HUES48 (cell line): ENCODE measurements at regions not wholly inside any gene's neighbourhood (a gene's known extent, or its start where the extent isn't known, plus 50 kb on each side); places are given as distances from the start of the nearest gene placed in this dataset.

ENCODE experiments used
- H3K27ac ChIP-seq: one replicate; pipeline ENCODE4 v1.7.0; 2013; ENCODE audit warnings: low read depth, low read length, inconsistent platforms
- H3K27me3 ChIP-seq: 2 replicates; pipeline ENCODE4 v1.6.1; 2013; ENCODE audit warnings: mild to moderate bottlenecking, low read length; ENCODE audit not compliant: control insufficient read depth, insufficient read depth
- H3K36me3 ChIP-seq: 2 replicates; pipeline ENCODE4 v1.6.1; 2013; ENCODE audit warnings: low read length; ENCODE audit not compliant: control insufficient read depth, insufficient read depth
- H3K4me1 ChIP-seq: 2 replicates; pipeline ENCODE4 v1.6.1; 2013; ENCODE audit warnings: mild to moderate bottlenecking, low read length; ENCODE audit not compliant: control insufficient read depth, insufficient read depth
- H3K4me3 ChIP-seq: 2 replicates; pipeline ENCODE4 v1.5.1; 2013; ENCODE audit warnings: mild to moderate bottlenecking, low read depth, low read length
- H3K9ac ChIP-seq: 2 replicates; pipeline ENCODE4 v1.6.1; 2013; ENCODE audit warnings: mild to moderate bottlenecking, low read depth, low read length, moderate library complexity
- H3K9me3 ChIP-seq: 2 replicates; pipeline ENCODE4 v1.6.1; 2013; ENCODE audit warnings: low read length; ENCODE audit not compliant: control insufficient read depth, insufficient read depth

- H3K4me3 ChIP-seq: no peak overlapping the region
- no peak overlapping the region for H3K9ac ChIP-seq
- no peaks in the 10 kb centered on the region for H3K9me3 ChIP-seq
- H3K36me3 ChIP-seq: no peaks in the 10 kb centered on the region
- H3K4me1 ChIP-seq: peaks cover 6% of the 10 kb centered on the region; the same call in 1 of the 2 replicates
- H3K27me3 ChIP-seq: no peaks in the 10 kb centered on the region
- H3K27ac ChIP-seq: no peak overlapping the region
These were observed 276.1 kb upstream of the LMO3 start for GRCh38 chr12:16881986-16882570.

- Histone ChIP-seq H3K27ac (no peak overlapping the region), H3K9ac (no peak overlapping the region; the same call in 1 of the 2 replicates), H3K4me3 (no peak overlapping the region), H3K4me1 (peaks cover 6% of the 10 kb centered on the region; the same call in 1 of the 2 replicates), H3K9me3 (no peaks in the 10 kb centered on the region), H3K27me3 (no peaks in the 10 kb centered on the region), H3K36me3 (no peaks in the 10 kb centered on the region)
These were observed 274.9 kb upstream of the LMO3 start for GRCh38 chr12:16880864-16881285.

GRCh38 chr12:16870845-16871244, 264.9 kb upstream of the LMO3 start:
- Histone ChIP-seq H3K27ac (no peak overlapping the region), H3K27me3 (no peaks in the 10 kb centered on the region), H3K9ac (no peak overlapping the region), H3K4me1 (no peaks in the 10 kb centered on the region), H3K9me3 (no peaks in the 10 kb centered on the region), H3K36me3 (no peaks in the 10 kb centered on the region), H3K4me3 (no peak overlapping the region)

- Histone ChIP-seq H3K9ac (no peak overlapping the region), H3K9me3 (no peaks in the 10 kb centered on the region), H3K36me3 (no peaks in the 10 kb centered on the region), H3K27ac (no peak overlapping the region), H3K4me3 (no peak overlapping the region), H3K4me1 (no peaks in the 10 kb centered on the region), H3K27me3 (no peaks in the 10 kb centered on the region)
These were observed 257.8 kb upstream of the LMO3 start for GRCh38 chr12:16863742-16864141.

GRCh38 chr12:16857456-16857923, 251.5 kb upstream of the LMO3 start:
- Histone ChIP-seq H3K4me1 (peaks cover 6% of the 10 kb centered on the region; the same call in 1 of the 2 replicates), H3K36me3 (no peaks in the 10 kb centered on the region), H3K4me3 (no peak overlapping the region), H3K9me3 (no peaks in the 10 kb centered on the region), H3K9ac (no peak overlapping the region), H3K27me3 (no peaks in the 10 kb centered on the region), H3K27ac (no peak overlapping the region)

- Histone ChIP-seq H3K9me3 (no peaks in the 10 kb centered on the region), H3K27me3 (no peaks in the 10 kb centered on the region), H3K36me3 (no peaks in the 10 kb centered on the region), H3K27ac (no peak overlapping the region), H3K9ac (no peak overlapping the region), H3K4me1 (peaks cover 6% of the 10 kb centered on the region; the same call in 1 of the 2 replicates), H3K4me3 (no peak overlapping the region)
These were observed 248.5 kb upstream of the LMO3 start for GRCh38 chr12:16854465-16854864.

- Histone ChIP-seq H3K4me1 (no peaks in the 10 kb centered on the region), H3K36me3 (no peaks in the 10 kb centered on the region), H3K27ac (no peak overlapping the region), H3K4me3 (no peak overlapping the region), H3K9me3 (no peaks in the 10 kb centered on the region), H3K27me3 (no peaks in the 10 kb centered on the region), H3K9ac (no peak overlapping the region)
These were observed 243.5 kb upstream of the LMO3 start for GRCh38 chr12:16849473-16849872.

GRCh38 chr12:16844875-16845274, 238.9 kb upstream of the LMO3 start:
- Histone ChIP-seq H3K9ac (no peak overlapping the region), H3K9me3 (no peaks in the 10 kb centered on the region), H3K27me3 (no peaks in the 10 kb centered on the region), H3K4me1 (no peaks in the 10 kb centered on the region), H3K4me3 (no peak overlapping the region), H3K27ac (no peak overlapping the region), H3K36me3 (no peaks in the 10 kb centered on the region)

GRCh38 chr12:16833376-16834015, 227.5 kb upstream of the LMO3 start:
- Histone ChIP-seq H3K9me3 (no peaks in the 10 kb centered on the region), H3K9ac (no peak overlapping the region), H3K36me3 (no peaks in the 10 kb centered on the region), H3K27me3 (no peaks in the 10 kb centered on the region), H3K4me1 (peaks cover 25% of the 10 kb centered on the region), H3K27ac (no peak overlapping the region), H3K4me3 (no peak overlapping the region)

GRCh38 chr12:16828891-16829290, 222.9 kb upstream of the LMO3 start:
- Histone ChIP-seq H3K27ac (peak overlapping the region; percentile 54), H3K9me3 (no peaks in the 10 kb centered on the region), H3K4me3 (no peak overlapping the region), H3K4me1 (peaks cover 27% of the 10 kb centered on the region), H3K27me3 (no peaks in the 10 kb centered on the region), H3K9ac (no peak overlapping the region), H3K36me3 (no peaks in the 10 kb centered on the region)

GRCh38 chr12:16807731-16808130, 201.8 kb upstream of the LMO3 start:
- Histone ChIP-seq H3K36me3 (no peaks in the 10 kb centered on the region), H3K9ac (no peak overlapping the region), H3K27ac (no peak overlapping the region), H3K4me1 (no peaks in the 10 kb centered on the region), H3K27me3 (no peaks in the 10 kb centered on the region), H3K4me3 (no peak overlapping the region), H3K9me3 (no peaks in the 10 kb centered on the region)
